SH-SY5Y (cell line): ENCODE measurements at regions not wholly inside any gene's neighbourhood (a gene's known extent, or its start where the extent isn't known, plus 50 kb on each side); places are given as distances from the start of the nearest gene placed in this dataset.

Source experiments
- GATA2 ChIP-seq: IDR thresholded peaks from 2 replicates; pipeline ENCODE4 v1.6.1; 2011; ENCODE audit warnings: mild to moderate bottlenecking, low read depth, low read length
- GATA3 ChIP-seq: IDR thresholded peaks from 2 replicates; pipeline ENCODE4 v1.6.1; 2011; ENCODE audit warnings: low read depth, mild to moderate bottlenecking, low read length, moderate library complexity

GRCh38 chr3:182226995-182227394 lies 515.3 kb downstream of the SOX2 start:
- no peak for TF ChIP-seq GATA2
- TF ChIP-seq GATA3 = no peak
